ENCODE measurements at regions not wholly inside any gene's neighbourhood (a gene's known extent, or its start where the extent isn't known, plus 50 kb on each side); places are given as distances from the start of the nearest gene placed in this dataset.

DNA sequence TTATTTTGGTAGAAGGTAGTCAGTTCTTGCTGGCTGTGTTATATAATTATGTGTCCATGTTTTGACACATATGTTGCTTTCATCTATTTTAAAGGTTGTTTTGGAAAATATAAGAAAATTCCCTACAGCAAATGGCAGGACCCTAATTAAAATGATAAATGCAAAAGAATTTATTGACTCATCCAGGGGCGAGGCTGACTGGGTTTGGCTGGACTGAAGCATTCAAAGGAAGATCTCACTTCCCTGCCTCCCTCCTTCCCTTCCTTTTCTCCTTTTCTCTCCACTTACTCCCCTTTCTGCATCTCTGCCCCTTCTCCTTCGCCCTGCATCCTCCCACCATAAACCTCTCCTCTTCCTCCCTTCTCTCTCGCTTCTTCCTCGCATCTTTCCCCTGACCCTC is 129.6 kb downstream of the SNAPC1 start:
- Histone ChIP-seq H3K23ac (ENCODE audit: insufficient read length, low read depth, low read length) (no peak overlapping the region), H4K91ac (ENCODE audit: insufficient read length, low read depth, low read length) (no peak overlapping the region), H2BK120ac (ENCODE audit: low read depth, low read length, poor library complexity, severe bottlenecking) (no peak overlapping the region), H3K23me2 (ENCODE audit: insufficient read length, low read depth, low read length, poor library complexity, severe bottlenecking) (no peaks in the 10 kb centered on the region), H3K4me2 (ENCODE audit: insufficient read depth, insufficient read length, low read length) (no peak overlapping the region), H3K9ac (ENCODE audit: extremely low read depth, insufficient read length, low read length) (no peak overlapping the region), H3K56ac (ENCODE audit: insufficient read length, low read depth, low read length) (no peak overlapping the region), H4K8ac (replicated peaks; ENCODE audit: insufficient read length, low read depth, low read length) (no peak overlapping the region), H3K18ac (ENCODE audit: insufficient read length, low read depth, low read length) (no peak overlapping the region), H3K27me3 (ENCODE audit: insufficient read depth, low read length) (no peaks in the 10 kb centered on the region), H3K4ac (ENCODE audit: low read depth, low read length) (no peak overlapping the region), H4K5ac (ENCODE audit: insufficient read length, low read depth, low read length) (no peak overlapping the region), H3T11ph (ENCODE audit: low read length) (no peak overlapping the region), H3K79me1 (ENCODE audit: insufficient read depth, low read depth, low read length, poor library complexity, severe bottlenecking) (no peaks in the 10 kb centered on the region), H3K79me2 (ENCODE audit: insufficient read depth, low read length) (no peaks in the 10 kb centered on the region), H3K4me1 (ENCODE audit: insufficient read depth, low read length) (peaks cover 6% of the 10 kb centered on the region; the same call in 1 of the 2 replicates), H4K20me1 (ENCODE audit: control insufficient read depth, insufficient read depth, insufficient read length) (no peaks in the 10 kb centered on the region), H3K9me3 (ENCODE audit: control insufficient read depth, low read depth, low read length) (no peaks in the 10 kb centered on the region), H2BK12ac (ENCODE audit: insufficient read length, low read depth, low read length) (no peak overlapping the region), H3K14ac (ENCODE audit: insufficient read depth, low read length) (no peak overlapping the region), H3K27ac (ENCODE audit: insufficient read length, low read depth, low read length) (no peak overlapping the region), H2AFZ (ENCODE audit: low read length) (no peak overlapping the region), H2BK20ac (ENCODE audit: low read depth, low read length, poor library complexity, severe bottlenecking) (no peak overlapping the region), H2BK15ac (ENCODE audit: low read depth, low read length) (no peak overlapping the region), H2BK5ac (ENCODE audit: insufficient read length, low read length) (no peak overlapping the region), H2AK5ac (ENCODE audit: insufficient read length, low read length) (no peak overlapping the region)
- DNase-seq: no peak
- 100% methylated on average over 2 of the region's 4 CpGs for WGBS (ENCODE audit: extremely low coverage, insufficient read length, low lambda C conversion rate)
- TF ChIP-seq CTCF (conservative IDR thresholded peaks at IDR 0.05): no peak
- Mint-ChIP-seq H3K27me3 (ENCODE audit: low read depth) (no peaks in the 10 kb centered on the region), H3K27ac (peak overlapping the region in 1 of 3 experiments; percentile 26; a peak in 2 of 7 replicates), H3K4me3 (no peak overlapping the region), H3K4me1 (peaks cover 30 to 32% of the 10 kb centered on the region in 2 experiments), H3K36me3 (ENCODE audit: insufficient read depth in 1 of 3, low read depth in 3 of 3) (no peaks in the 10 kb centered on the region), H3K9me3 (no peaks in the 10 kb centered on the region)

Data from H9 (cell line).